Fibroblast of lung (primary cell): ENCODE measurements at regions not wholly inside any gene's neighbourhood (a gene's known extent, or its start where the extent isn't known, plus 50 kb on each side); places are given as distances from the start of the nearest gene placed in this dataset.

Experiments
- DNase-seq, 2 donors: peaks; one replicate each; pipeline versions ENCODE4 v3.0.0 to v3.0.0-alpha.2; 2010; ENCODE audit warnings: low read depth in 2 of 2
- H2AFZ ChIP-seq: 2 replicates; pipeline ENCODE4 v1.5.1; 2012; ENCODE audit warnings: low read length, control low read depth, inconsistent platforms
- H3K27ac ChIP-seq: 2 replicates; pipeline ENCODE4 v1.5.1; 2011; ENCODE audit warnings: low read length, control low read depth; ENCODE audit not compliant: insufficient read depth
- H3K27me3 ChIP-seq: 2 replicates; pipeline ENCODE4 v1.5.1; 2011; ENCODE audit warnings: mild to moderate bottlenecking, low read length; ENCODE audit not compliant: control insufficient read depth, insufficient read depth
- H3K36me3 ChIP-seq: 2 replicates; pipeline ENCODE4 v1.5.1; 2011; ENCODE audit warnings: low read length; ENCODE audit not compliant: control insufficient read depth, insufficient read depth
- H3K4me1 ChIP-seq: 2 replicates; pipeline ENCODE4 v1.5.1; 2011; ENCODE audit warnings: low read length; ENCODE audit not compliant: control insufficient read depth, insufficient read depth; ENCODE audit errors: extremely low read depth
- H3K4me2 ChIP-seq: 2 replicates; pipeline ENCODE4 v1.5.1; 2011; ENCODE audit warnings: low read length, control low read depth; ENCODE audit not compliant: insufficient read depth; ENCODE audit errors: extremely low read depth
- H3K4me3 ChIP-seq, 4 experiments: fragments of 200-600 bp in 1 of 4; sonication (generic) in 1 of 4; replicated peaks in 1 of 4; 2 replicates each; pipeline ENCODE4 v1.5.1; 2011 to 2016; ENCODE audit warnings: low read length in 4 of 4, low read depth in 3 of 4, mild to moderate bottlenecking in 3 of 4, control low read depth in 2 of 4, inconsistent platforms in 1 of 4, mixed read lengths in 1 of 4; ENCODE audit not compliant: insufficient read depth in 1 of 4; ENCODE audit errors: control extremely low read depth in 1 of 4
- H3K79me2 ChIP-seq: 2 replicates; pipeline ENCODE4 v1.5.1; 2012; ENCODE audit warnings: mild to moderate bottlenecking, low read length, inconsistent platforms; ENCODE audit not compliant: control insufficient read depth, insufficient read depth
- H3K9ac ChIP-seq: 2 replicates; pipeline ENCODE4 v1.5.1; 2011; ENCODE audit warnings: mild to moderate bottlenecking, low read length, control low read depth; ENCODE audit not compliant: insufficient read depth
- H3K9me3 ChIP-seq: 2 replicates; pipeline ENCODE4 v1.5.1; 2012; ENCODE audit warnings: low read depth, low read length; ENCODE audit not compliant: control insufficient read depth, insufficient read depth
- H4K20me1 ChIP-seq: 2 replicates; pipeline ENCODE4 v1.5.1; 2011; ENCODE audit warnings: low read length; ENCODE audit not compliant: control insufficient read depth, insufficient read depth; ENCODE audit errors: extremely low read depth
- EZH2 ChIP-seq: IDR thresholded peaks from 2 replicates; pipeline ENCODE4 v1.5.1; 2012; ENCODE audit warnings: low read length, control low read depth, mild to moderate bottlenecking; ENCODE audit errors: missing control alignments
- TF ChIP-seq, protein P1 (sequence below), 2 donors: IDR thresholded peaks in 1 of 2; conservative IDR thresholded peaks in 1 of 2; 1 replicate in 1 of 2; 2 replicates in 1 of 2; pipeline ENCODE4 v1.5.1; 2011 to 2012; ENCODE audit warnings: low read length in 2 of 2, control low read depth in 1 of 2, inconsistent platforms in 1 of 2, low read depth in 1 of 2, mild to moderate bottlenecking in 1 of 2

DNA sequence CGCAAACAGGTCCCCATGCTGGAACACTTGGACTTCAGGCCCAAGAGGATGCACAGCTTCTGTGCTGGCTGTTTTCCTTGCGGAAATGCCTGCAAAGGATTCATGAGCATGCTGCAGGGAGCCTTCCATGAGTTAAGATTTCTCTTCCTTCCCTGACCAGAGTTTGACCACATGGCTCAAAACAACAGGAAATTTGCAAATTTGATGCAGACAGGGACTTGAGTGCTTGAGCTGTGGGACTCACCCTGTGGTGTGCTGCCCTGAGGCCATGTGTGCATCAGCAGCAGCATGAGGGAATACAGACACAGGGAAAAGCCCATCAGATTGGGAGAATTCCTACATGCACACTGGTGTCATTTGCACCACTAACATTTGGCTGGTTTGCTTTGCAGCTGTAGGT, 195.4 kb downstream of the CDC14C start:
- no peak for TF ChIP-seq EZH2
- TF ChIP-seq, protein P1, sequence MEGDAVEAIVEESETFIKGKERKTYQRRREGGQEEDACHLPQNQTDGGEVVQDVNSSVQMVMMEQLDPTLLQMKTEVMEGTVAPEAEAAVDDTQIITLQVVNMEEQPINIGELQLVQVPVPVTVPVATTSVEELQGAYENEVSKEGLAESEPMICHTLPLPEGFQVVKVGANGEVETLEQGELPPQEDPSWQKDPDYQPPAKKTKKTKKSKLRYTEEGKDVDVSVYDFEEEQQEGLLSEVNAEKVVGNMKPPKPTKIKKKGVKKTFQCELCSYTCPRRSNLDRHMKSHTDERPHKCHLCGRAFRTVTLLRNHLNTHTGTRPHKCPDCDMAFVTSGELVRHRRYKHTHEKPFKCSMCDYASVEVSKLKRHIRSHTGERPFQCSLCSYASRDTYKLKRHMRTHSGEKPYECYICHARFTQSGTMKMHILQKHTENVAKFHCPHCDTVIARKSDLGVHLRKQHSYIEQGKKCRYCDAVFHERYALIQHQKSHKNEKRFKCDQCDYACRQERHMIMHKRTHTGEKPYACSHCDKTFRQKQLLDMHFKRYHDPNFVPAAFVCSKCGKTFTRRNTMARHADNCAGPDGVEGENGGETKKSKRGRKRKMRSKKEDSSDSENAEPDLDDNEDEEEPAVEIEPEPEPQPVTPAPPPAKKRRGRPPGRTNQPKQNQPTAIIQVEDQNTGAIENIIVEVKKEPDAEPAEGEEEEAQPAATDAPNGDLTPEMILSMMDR (conservative IDR thresholded peaks at IDR 0.05 in 1 of 2, IDR thresholded peaks at IDR 0.05 in 1 of 2; ENCODE audit: low read depth in 1 of 2, low read length in 2 of 2), result no peak
- no peak for DNase-seq
- H3K79me2 ChIP-seq, result no peaks in the 10 kb centered on the region

DNA sequence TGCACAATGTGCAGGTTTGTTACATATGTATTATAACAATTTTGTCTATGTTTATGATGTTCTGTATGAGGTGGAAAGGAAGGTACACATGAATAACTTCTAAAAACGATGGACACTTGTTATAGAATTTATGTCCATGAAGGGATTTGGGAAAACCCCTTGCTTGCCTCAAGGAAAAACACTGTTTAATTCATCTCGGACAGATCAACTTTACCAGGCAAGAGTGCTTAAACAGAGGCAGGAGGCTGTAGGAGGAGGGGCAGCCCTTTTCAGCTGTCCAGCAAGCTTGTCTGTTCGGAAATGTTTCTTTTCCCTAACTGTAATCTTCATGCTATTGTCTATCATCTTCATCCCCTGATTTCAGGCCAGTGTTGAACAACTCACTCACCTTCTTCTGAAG, 200.9 kb downstream of the CDC14C start:
- Histone ChIP-seq H3K9ac (no peak overlapping the region), H3K4me2 (no peak overlapping the region), H3K79me2 (no peaks in the 10 kb centered on the region), H3K4me1 (no peaks in the 10 kb centered on the region), H3K36me3 (no peaks in the 10 kb centered on the region), H3K9me3 (no peaks in the 10 kb centered on the region), H3K27me3 (no peaks in the 10 kb centered on the region), H3K4me3 (no peak overlapping the region), H4K20me1 (no peaks in the 10 kb centered on the region), H2AFZ (no peak overlapping the region), H3K27ac (no peak overlapping the region)
- DNase-seq, result no peak
- TF ChIP-seq, protein P1 (conservative IDR thresholded peaks at IDR 0.05 in 1 of 2, IDR thresholded peaks at IDR 0.05 in 1 of 2; ENCODE audit: low read depth in 1 of 2, low read length in 2 of 2), result no peak
- no peak for TF ChIP-seq EZH2

More for the DNA sequence above, 195.4 kb downstream of the CDC14C start:
- Histone ChIP-seq H3K27ac (no peak overlapping the region), H2AFZ (no peak overlapping the region), H3K9ac (no peak overlapping the region), H4K20me1 (no peaks in the 10 kb centered on the region), H3K4me2 (no peak overlapping the region), H3K4me3 (no peak overlapping the region), H3K4me1 (no peaks in the 10 kb centered on the region), H3K36me3 (no peaks in the 10 kb centered on the region), H3K9me3 (no peaks in the 10 kb centered on the region), H3K27me3 (no peaks in the 10 kb centered on the region)

DNA sequence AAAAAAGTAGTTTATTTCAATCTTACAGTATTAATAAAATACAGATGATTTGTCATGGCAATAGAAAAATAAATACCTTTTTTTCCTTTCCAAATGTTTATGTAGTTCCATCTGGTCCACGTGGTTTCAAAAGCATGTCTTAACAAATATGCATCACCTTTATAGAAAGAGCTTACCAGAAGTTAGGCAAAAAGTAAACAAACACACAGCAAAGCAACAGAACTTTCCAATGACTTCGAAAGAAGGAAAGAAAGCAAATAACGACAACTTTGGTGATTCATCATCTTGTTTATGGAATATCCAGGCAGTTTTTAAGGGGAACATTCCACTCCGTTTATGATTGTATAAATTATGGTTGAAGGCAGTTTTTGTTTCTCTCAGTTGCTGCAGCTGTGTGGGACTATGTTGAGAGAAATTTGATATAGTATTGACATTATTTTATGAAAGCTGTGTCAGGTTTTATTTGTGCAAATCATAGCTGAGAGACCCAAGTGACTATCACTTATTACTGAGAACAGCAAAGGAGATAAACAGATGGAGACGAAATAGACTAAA, 203.1 kb downstream of the CDC14C start:
- no peaks in the 10 kb centered on the region for H4K20me1 ChIP-seq
- H3K9ac ChIP-seq, result no peak overlapping the region
- H3K36me3 ChIP-seq, result no peaks in the 10 kb centered on the region
- TF ChIP-seq EZH2, result no peak
- TF ChIP-seq, protein P1 (conservative IDR thresholded peaks at IDR 0.05 in 1 of 2, IDR thresholded peaks at IDR 0.05 in 1 of 2; ENCODE audit: low read depth in 1 of 2, low read length in 2 of 2), result no peak
- no peak for DNase-seq
- no peak overlapping the region for H2AFZ ChIP-seq
- no peak overlapping the region for H3K27ac ChIP-seq
- H3K79me2 ChIP-seq, result no peaks in the 10 kb centered on the region
- H3K9me3 ChIP-seq, result no peaks in the 10 kb centered on the region
- no peaks in the 10 kb centered on the region for H3K4me1 ChIP-seq
- H3K4me3 ChIP-seq, result no peak overlapping the region
- no peaks in the 10 kb centered on the region for H3K27me3 ChIP-seq
- no peak overlapping the region for H3K4me2 ChIP-seq
